SJCRH30 (cell line): ENCODE measurements at regions not wholly inside any gene's neighbourhood (a gene's known extent, or its start where the extent isn't known, plus 50 kb on each side); places are given as distances from the start of the nearest gene placed in this dataset.
A peak's percentile ranks its signal among the peaks of the same experiment; 100 is the strongest.

Experiments used
- DNase-seq, 2 experiments: peaks; one replicate each; pipeline ENCODE4 v3.0.0-alpha.2; 2015 to 2020
- H3K27ac ChIP-seq: fragments of 250-450 bp; sonication (Bioruptor Pico); 2 replicates; pipeline ENCODE4 v1.5.1; 2020; ENCODE audit warnings: mild to moderate bottlenecking, moderate library complexity
- H3K27me3 ChIP-seq: fragments of 250-450 bp; sonication (Bioruptor Pico); 2 replicates; pipeline ENCODE4 v1.5.1; 2020; ENCODE audit warnings: mild to moderate bottlenecking, moderate library complexity
- H3K36me3 ChIP-seq: fragments of 250-450 bp; sonication (Bioruptor Pico); 2 replicates; pipeline ENCODE4 v1.5.1; 2020; ENCODE audit warnings: mild to moderate bottlenecking, moderate library complexity
- H3K4me1 ChIP-seq: fragments of 250-450 bp; sonication (Bioruptor Pico); 2 replicates; pipeline ENCODE4 v1.5.1; 2020; ENCODE audit warnings: mild to moderate bottlenecking, moderate library complexity
- H3K4me3 ChIP-seq: fragments of 250-450 bp; sonication (Bioruptor Pico); 2 replicates; pipeline ENCODE4 v1.5.1; 2020; ENCODE audit warnings: mild to moderate bottlenecking, moderate library complexity
- H3K9me3 ChIP-seq: fragments of 250-450 bp; sonication (Bioruptor Pico); replicated peaks from 2 replicates; pipeline ENCODE4 v1.5.1; 2020; ENCODE audit warnings: mild to moderate bottlenecking, moderate library complexity

DNA sequence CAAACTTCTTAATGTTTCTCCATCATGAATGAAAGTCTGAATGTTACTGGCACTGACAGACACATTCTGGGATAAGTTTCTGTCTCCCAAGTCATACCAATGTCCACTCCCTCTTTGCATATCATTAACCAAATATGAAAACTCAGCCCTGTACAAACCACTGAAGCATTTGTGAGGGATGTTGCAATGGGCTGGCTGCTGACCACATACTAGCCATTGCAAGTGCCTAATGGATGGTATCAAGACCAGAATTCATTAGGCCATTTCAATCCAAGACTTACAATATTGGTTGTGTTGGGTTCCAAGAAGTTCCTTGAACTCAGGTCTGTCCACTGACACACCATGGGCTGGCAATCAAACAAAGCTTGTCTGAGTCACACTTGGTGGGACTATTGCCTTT lies 73.8 kb downstream of the CBLN2 start:
- H3K9me3 ChIP-seq = no peaks in the 10 kb centered on the region
- DNase-seq = no peak
- H3K27me3 ChIP-seq = no peaks in the 10 kb centered on the region

GRCh38 chr18:72468021-72468710 lies 76.0 kb downstream of the CBLN2 start:
- no peaks in the 10 kb centered on the region for H3K27me3 ChIP-seq
- no peak overlapping the region for H3K4me3 ChIP-seq
- H3K4me1 ChIP-seq = no peaks in the 10 kb centered on the region

More for the DNA sequence above, 73.8 kb downstream of the CBLN2 start:
- H3K36me3 ChIP-seq = no peaks in the 10 kb centered on the region
- H3K4me1 ChIP-seq = no peaks in the 10 kb centered on the region
- no peak overlapping the region for H3K4me3 ChIP-seq
- no peak overlapping the region for H3K27ac ChIP-seq

DNA sequence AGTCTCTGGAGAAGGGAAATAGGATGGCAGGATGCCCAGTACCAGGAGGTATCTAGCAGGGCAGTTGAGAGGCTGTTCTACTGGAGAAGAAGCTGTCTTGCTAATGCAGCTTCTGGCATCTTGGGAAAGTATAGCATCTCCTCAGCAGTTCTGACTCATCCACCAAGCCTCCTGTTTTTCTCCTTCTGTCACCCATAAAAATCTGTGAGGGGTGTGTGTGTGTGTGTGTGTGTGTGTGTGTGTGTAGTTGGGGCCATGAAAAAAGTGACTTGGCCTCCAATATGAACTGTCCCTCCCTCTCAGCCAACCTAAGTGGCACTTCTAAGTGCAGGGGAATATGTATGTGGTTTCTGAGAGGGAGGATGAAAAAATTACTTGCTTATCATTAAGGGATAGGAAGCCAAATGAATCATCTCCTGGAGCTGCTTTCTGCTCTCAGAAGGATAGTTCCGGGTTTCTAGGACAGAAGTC lies 83.9 kb downstream of the CBLN2 start:
- no peak for DNase-seq
- no peak overlapping the region for H3K27ac ChIP-seq
- H3K9me3 ChIP-seq = no peaks in the 10 kb centered on the region
- no peaks in the 10 kb centered on the region for H3K4me1 ChIP-seq
- no peaks in the 10 kb centered on the region for H3K27me3 ChIP-seq
- H3K4me3 ChIP-seq = no peak overlapping the region
- no peaks in the 10 kb centered on the region for H3K36me3 ChIP-seq

More at GRCh38 chr18:72468021-72468710, 76.0 kb downstream of the CBLN2 start:
- no peaks in the 10 kb centered on the region for H3K36me3 ChIP-seq
- DNase-seq = no peak
- H3K27ac ChIP-seq = no peak overlapping the region
- H3K9me3 ChIP-seq = no peaks in the 10 kb centered on the region

- H3K9me3 ChIP-seq = no peaks in the 10 kb centered on the region
- H3K27ac ChIP-seq = no peak overlapping the region
These were observed 85.9 kb downstream of the CBLN2 start for GRCh38 chr18:72458271-72458670.

DNA sequence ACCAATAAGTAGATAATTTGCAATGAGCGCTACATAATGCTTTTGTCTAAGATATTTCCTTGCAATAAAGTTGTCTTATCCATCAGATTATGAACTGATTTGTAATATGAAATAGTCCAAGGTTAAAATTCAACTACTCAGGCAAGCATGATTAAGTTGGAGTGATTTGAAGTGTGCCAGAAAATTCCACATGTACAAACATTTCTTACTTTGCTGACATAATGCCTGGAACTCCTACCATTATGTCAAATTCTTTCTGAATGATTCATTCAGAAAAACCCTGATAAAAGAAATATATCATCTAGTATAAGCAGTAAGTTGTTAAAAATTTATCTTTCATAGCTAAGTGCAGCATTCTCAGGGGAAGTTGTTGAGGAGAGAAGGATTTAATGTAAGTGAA lies 87.3 kb downstream of the CBLN2 start:
- Histone ChIP-seq H3K4me3 (no peak overlapping the region), H3K36me3 (no peaks in the 10 kb centered on the region), H3K27me3 (no peaks in the 10 kb centered on the region), H3K9me3 (no peaks in the 10 kb centered on the region), H3K27ac (no peak overlapping the region), H3K4me1 (no peaks in the 10 kb centered on the region)
- DNase-seq = no peak

More at GRCh38 chr18:72458271-72458670, 85.9 kb downstream of the CBLN2 start:
- Histone ChIP-seq H3K4me1 (no peaks in the 10 kb centered on the region), H3K36me3 (no peaks in the 10 kb centered on the region), H3K27me3 (no peaks in the 10 kb centered on the region), H3K4me3 (no peak overlapping the region)
- DNase-seq = no peak

GRCh38 chr18:72452328-72452727 lies 91.8 kb downstream of the CBLN2 start:
- Histone ChIP-seq H3K4me3 (no peak overlapping the region), H3K9me3 (no peaks in the 10 kb centered on the region), H3K4me1 (no peaks in the 10 kb centered on the region), H3K36me3 (no peaks in the 10 kb centered on the region), H3K27ac (no peak overlapping the region), H3K27me3 (no peaks in the 10 kb centered on the region)
- DNase-seq = no peak

- Histone ChIP-seq H3K4me3 (no peak overlapping the region), H3K27me3 (no peaks in the 10 kb centered on the region), H3K27ac (no peak overlapping the region), H3K36me3 (no peaks in the 10 kb centered on the region), H3K9me3 (no peaks in the 10 kb centered on the region), H3K4me1 (no peaks in the 10 kb centered on the region)
- DNase-seq = no peak
These were observed 99.4 kb downstream of the CBLN2 start for GRCh38 chr18:72444798-72445155.

GRCh38 chr18:72444111-72444797 lies 99.9 kb downstream of the CBLN2 start:
- no peak overlapping the region for H3K4me3 ChIP-seq
- no peaks in the 10 kb centered on the region for H3K4me1 ChIP-seq
- no peak for DNase-seq
- H3K27ac ChIP-seq = no peak overlapping the region
- H3K27me3 ChIP-seq = no peaks in the 10 kb centered on the region
- H3K9me3 ChIP-seq = no peaks in the 10 kb centered on the region
- no peaks in the 10 kb centered on the region for H3K36me3 ChIP-seq

DNA sequence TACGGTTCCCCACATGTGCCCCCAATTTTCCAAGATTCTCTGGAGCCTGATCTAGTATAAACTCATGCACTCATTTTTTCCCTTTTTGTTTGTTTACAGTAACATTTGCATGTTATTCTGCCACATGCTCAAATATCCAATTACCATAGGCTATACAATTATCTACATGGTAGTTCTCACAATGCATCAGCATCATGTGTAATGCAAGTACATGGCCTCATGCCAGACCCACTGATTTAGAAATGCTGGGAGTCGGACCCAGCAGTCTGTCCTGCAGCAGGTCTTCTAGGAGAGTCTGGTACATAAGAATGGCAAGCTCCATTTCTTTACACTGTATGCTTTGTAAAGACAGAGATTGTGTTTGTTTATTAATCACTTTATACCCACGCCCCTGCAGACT lies 107.7 kb downstream of the CBLN2 start:
- Histone ChIP-seq H3K27ac (no peak overlapping the region), H3K4me3 (no peak overlapping the region), H3K9me3 (no peaks in the 10 kb centered on the region), H3K36me3 (no peaks in the 10 kb centered on the region), H3K4me1 (no peaks in the 10 kb centered on the region), H3K27me3 (no peaks in the 10 kb centered on the region)
- peak; percentile 2 to 20 for DNase-seq

GRCh38 chr18:72433756-72434155 lies 110.4 kb downstream of the CBLN2 start:
- Histone ChIP-seq H3K4me1 (no peaks in the 10 kb centered on the region), H3K36me3 (no peaks in the 10 kb centered on the region), H3K27ac (no peak overlapping the region), H3K27me3 (no peaks in the 10 kb centered on the region), H3K4me3 (no peak overlapping the region), H3K9me3 (no peaks in the 10 kb centered on the region)
- DNase-seq = no peak

GRCh38 chr18:72427721-72428120 lies 116.4 kb downstream of the CBLN2 start:
- Histone ChIP-seq H3K9me3 (no peaks in the 10 kb centered on the region), H3K27ac (no peak overlapping the region), H3K4me3 (no peak overlapping the region), H3K27me3 (no peaks in the 10 kb centered on the region), H3K4me1 (no peaks in the 10 kb centered on the region), H3K36me3 (no peaks in the 10 kb centered on the region)
- DNase-seq = no peak

DNA sequence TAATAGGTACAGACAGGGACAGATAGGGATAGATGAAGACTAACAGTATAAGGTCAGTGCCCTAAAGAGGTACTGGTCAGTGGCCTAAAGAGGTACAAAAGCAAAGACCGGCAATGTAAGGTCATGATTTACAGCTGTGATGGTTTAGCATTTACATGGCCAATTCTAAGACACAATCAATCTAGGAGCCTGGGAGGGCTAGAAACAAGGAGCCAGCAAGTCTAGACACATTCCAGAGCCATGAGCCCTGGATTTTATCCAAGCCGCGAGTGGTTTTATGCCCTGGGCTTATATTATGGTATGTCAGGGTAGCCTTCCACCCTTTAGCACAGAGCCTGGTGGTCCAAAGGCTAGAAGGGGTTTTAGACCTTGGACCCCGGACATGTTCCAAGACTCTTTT lies 124.2 kb downstream of the CBLN2 start:
- Histone ChIP-seq H3K4me3 (no peak overlapping the region), H3K27me3 (no peaks in the 10 kb centered on the region), H3K9me3 (no peaks in the 10 kb centered on the region), H3K27ac (peak overlapping the region; percentile 69), H3K4me1 (peaks cover 5% of the 10 kb centered on the region; the same call in 1 of the 2 replicates), H3K36me3 (no peaks in the 10 kb centered on the region)
- peak; percentile 35 to 46 for DNase-seq

- no peak for DNase-seq
- no peaks in the 10 kb centered on the region; the same call in 1 of the 2 replicates for H3K9me3 ChIP-seq
- H3K27me3 ChIP-seq = no peaks in the 10 kb centered on the region
- H3K4me1 ChIP-seq = peaks cover 2% of the 10 kb centered on the region; the same call in 1 of the 2 replicates
- no peak overlapping the region for H3K27ac ChIP-seq
- no peaks in the 10 kb centered on the region for H3K36me3 ChIP-seq
- no peak overlapping the region for H3K4me3 ChIP-seq
These were observed 131.2 kb downstream of the CBLN2 start for GRCh38 chr18:72412927-72413326.

- Histone ChIP-seq H3K4me1 (peaks cover 2% of the 10 kb centered on the region; the same call in 1 of the 2 replicates), H3K36me3 (no peaks in the 10 kb centered on the region), H3K9me3 (no peaks in the 10 kb centered on the region; the same call in 1 of the 2 replicates), H3K4me3 (no peak overlapping the region), H3K27ac (no peak overlapping the region), H3K27me3 (no peaks in the 10 kb centered on the region)
- DNase-seq = no peak
These were observed 132.9 kb downstream of the CBLN2 start for GRCh38 chr18:72411261-72411660.

DNA sequence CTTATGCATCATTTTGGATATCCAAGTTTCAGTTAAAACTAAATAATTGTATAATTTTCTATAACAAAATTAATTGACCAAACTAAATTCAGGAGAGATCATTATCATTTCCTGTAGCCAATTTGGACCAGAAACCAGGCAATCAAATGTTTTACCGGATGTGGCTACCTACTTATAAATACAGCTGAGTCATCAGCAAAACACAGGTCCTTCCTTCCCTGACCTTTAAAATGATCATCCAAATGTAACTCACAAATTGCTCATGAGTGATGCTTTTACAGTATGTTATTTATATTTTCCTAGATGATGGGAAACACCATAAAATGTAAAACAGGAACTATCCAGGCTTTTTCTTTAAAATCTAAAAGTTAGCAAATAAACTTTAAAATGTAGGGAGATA lies 133.7 kb downstream of the CBLN2 start:
- Histone ChIP-seq H3K4me1 (peaks cover 2% of the 10 kb centered on the region; the same call in 1 of the 2 replicates), H3K27me3 (no peaks in the 10 kb centered on the region), H3K9me3 (no peaks in the 10 kb centered on the region; the same call in 1 of the 2 replicates), H3K27ac (no peak overlapping the region), H3K4me3 (no peak overlapping the region), H3K36me3 (no peaks in the 10 kb centered on the region)
- DNase-seq = no peak
